ENCODE measurements at regions not wholly inside any gene's neighbourhood (a gene's known extent, or its start where the extent isn't known, plus 50 kb on each side); places are given as distances from the start of the nearest gene placed in this dataset.

DNA sequence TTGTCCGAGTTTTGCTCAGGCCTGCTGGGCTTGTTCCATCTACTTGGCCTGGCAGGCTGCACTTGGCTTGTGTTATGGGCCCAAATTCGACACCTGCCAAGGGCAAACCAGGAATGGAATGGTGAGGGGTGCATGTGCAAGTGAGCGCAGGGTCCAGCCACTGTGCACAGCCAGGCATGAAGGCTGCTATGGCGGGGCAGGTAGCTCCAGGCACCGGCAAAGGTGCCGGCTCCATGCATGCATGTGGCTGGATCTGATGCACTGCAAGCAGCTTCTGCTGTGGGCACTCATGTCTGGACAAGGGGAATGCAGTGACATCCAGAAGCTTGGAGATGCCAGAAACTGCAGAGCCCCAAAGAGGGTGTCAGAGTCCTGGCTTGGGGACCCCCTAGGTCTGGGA is 463.0 kb downstream of the EPHA3 start (continued):
- no peak for TF ChIP-seq ARID2 (IDR thresholded peaks at IDR 0.05)

- no peak overlapping the region for H3K4me2 ChIP-seq (ENCODE audit: insufficient read depth, low read length)
- H3K27ac ChIP-seq (ENCODE audit: extremely low read depth, low read depth, low read length): no peak overlapping the region
- TF ChIP-seq ETV5 (CRISPR knock-in tag; IDR thresholded peaks at IDR 0.05; ENCODE audit: low read depth): no peak
- no TSS peak for BruUV-seq (replicated peaks)
- no peaks in the 10 kb centered on the region for H3K9me1 ChIP-seq (ENCODE audit: control insufficient read depth, insufficient read depth, low read length)
- H3K4me1 ChIP-seq (replicated peaks in 1 of 2; ENCODE audit: control insufficient read depth in 2 of 2, insufficient read depth in 2 of 2, low read length in 2 of 2): no peaks in the 10 kb centered on the region
- ChIA-PET POLR2A (no interaction called here), CTCF (ENCODE audit: low intra/inter-chr PET ratio) (no interaction called here)
- H4K20me1 ChIP-seq (replicated peaks; ENCODE audit: control insufficient read depth, insufficient read depth, low read length): no peaks in the 10 kb centered on the region
- no peaks in the 10 kb centered on the region for H3K9me3 ChIP-seq (replicated peaks; ENCODE audit: control insufficient read depth, insufficient read depth, low read depth, low read length)
- no peak for ATAC-seq
- in situ Hi-C loops (cut with MboI) (no loop called here), intact Hi-C loops (cut with micrococcal nuclease) (no loop called here)
- no peak overlapping the region for H3K4me3 ChIP-seq
- 0% methylated on average over 3 of the region's 10 CpGs for WGBS (ENCODE audit: insufficient coverage, low coverage, missing lambda C conversion rate)
- no peaks in the 10 kb centered on the region for H3K36me3 ChIP-seq (ENCODE audit: control insufficient read depth, insufficient read depth, low read length)
- H3K27me3 ChIP-seq (ENCODE audit: control insufficient read depth in 2 of 2, insufficient read depth in 2 of 2, low read length in 2 of 2): no peaks in the 10 kb centered on the region
- no peak overlapping the region for H3K9ac ChIP-seq (ENCODE audit: insufficient read depth in 1 of 2, low read depth in 2 of 2, low read length in 2 of 2)
- H3K79me2 ChIP-seq (ENCODE audit: control insufficient read depth, insufficient read depth, low read length): no peaks in the 10 kb centered on the region
- DNase-seq (ENCODE audit: extremely low read depth in 1 of 4, low spot score in 3 of 4): no peak
- FAIRE-seq: no peak
- no peak overlapping the region for H2AFZ ChIP-seq (ENCODE audit: low read depth, low read length)
These were observed 463.9 kb downstream of the EPHA3 start for GRCh38 chr3:89571298-89571697.

DNA sequence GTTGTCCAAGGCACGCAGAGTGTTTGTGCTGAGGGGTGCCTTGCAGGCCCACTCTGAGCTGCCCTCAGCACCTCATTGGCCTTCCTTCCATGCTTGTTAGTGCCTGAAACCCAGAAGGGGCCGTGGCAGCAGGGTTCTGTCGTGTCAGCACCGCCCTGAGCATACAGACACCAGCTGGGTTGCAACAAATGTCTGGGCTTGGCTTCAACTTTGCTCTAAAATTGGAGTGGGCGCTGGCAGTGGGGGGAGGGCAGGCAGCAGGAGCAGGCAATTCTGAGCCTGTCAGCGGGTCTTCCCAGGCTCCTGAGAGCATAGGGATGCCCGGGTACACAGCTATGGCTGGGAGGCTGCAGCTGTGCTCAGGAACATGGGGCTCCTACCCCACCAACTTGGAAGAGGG is 464.3 kb downstream of the EPHA3 start:
- TF ChIP-seq PHB (CRISPR knock-in tag; IDR thresholded peaks at IDR 0.05): no peak
- no peak for DNase-seq (ENCODE audit: extremely low read depth in 1 of 4, low spot score in 3 of 4)

More for the DNA sequence above, 464.3 kb downstream of the EPHA3 start:
- ChIA-PET CTCF (ENCODE audit: low intra/inter-chr PET ratio) (no interaction called here), POLR2A (no interaction called here)
- 17% methylated on average over 3 of the region's 7 CpGs for WGBS (ENCODE audit: insufficient coverage, low coverage, missing lambda C conversion rate)
- Histone ChIP-seq H3K36me3 (ENCODE audit: control insufficient read depth, insufficient read depth, low read length) (no peaks in the 10 kb centered on the region), H3K27ac (ENCODE audit: extremely low read depth, low read depth, low read length) (no peak overlapping the region), H4K20me1 (replicated peaks; ENCODE audit: control insufficient read depth, insufficient read depth, low read length) (no peaks in the 10 kb centered on the region), H3K9me3 (replicated peaks; ENCODE audit: control insufficient read depth, insufficient read depth, low read depth, low read length) (no peaks in the 10 kb centered on the region), H3K9ac (ENCODE audit: insufficient read depth in 1 of 2, low read depth in 2 of 2, low read length in 2 of 2) (no peak overlapping the region), H3K27me3 (ENCODE audit: control insufficient read depth in 2 of 2, insufficient read depth in 2 of 2, low read length in 2 of 2) (no peaks in the 10 kb centered on the region), H3K9me1 (ENCODE audit: control insufficient read depth, insufficient read depth, low read length) (no peaks in the 10 kb centered on the region), H3K4me3 (no peak overlapping the region), H3K4me2 (ENCODE audit: insufficient read depth, low read length) (no peak overlapping the region), H3K79me2 (ENCODE audit: control insufficient read depth, insufficient read depth, low read length) (no peaks in the 10 kb centered on the region), H3K4me1 (replicated peaks in 1 of 2; ENCODE audit: control insufficient read depth in 2 of 2, insufficient read depth in 2 of 2, low read length in 2 of 2) (no peaks in the 10 kb centered on the region), H2AFZ (ENCODE audit: low read depth, low read length) (no peak overlapping the region)
- BruUV-seq (replicated peaks): no TSS peak
- ATAC-seq (no peak), FAIRE-seq (no peak)
- intact Hi-C loops (cut with micrococcal nuclease): no loop called here
- in situ Hi-C loops (cut with MboI): no loop called here
